GM12878 (cell line): ENCODE measurements at regions not wholly inside any gene's neighbourhood (a gene's known extent, or its start where the extent isn't known, plus 50 kb on each side); places are given as distances from the start of the nearest gene placed in this dataset.

Experiments used
- ATAC-seq: fragments of 200-7000 bp; cut with Tn5 transposase; 3 replicates; pipeline ENCODE4 v1.9.1; 2020; ENCODE audit warnings: mild to moderate bottlenecking, moderate library complexity
- BruUV-seq: library from RNA; stranded (reverse); fragments of 400-500 nt; replicated peaks from 2 replicates; lab custom pipeline; 2021; lab: Mats Ljungman, UMichigan
- CTCF ChIA-PET: fragments of 300-600 bp; sonication (Branson Sonifier 250); formaldehyde crosslinking; extraction: SDS; loops from one replicate; lab custom pipeline; 2021; ENCODE audit warnings: inconsistent platforms; lab: Yijun Ruan, JAX
- POLR2A ChIA-PET: fragments of 350-600 bp; formaldehyde crosslinking; extraction: SDS; loops from one replicate; lab custom pipeline; 2021; ENCODE audit warnings: inconsistent platforms; lab: Charles Lee
- RAD21 ChIA-PET: fragments of 300-600 bp; sonication (Branson Sonifier 250); formaldehyde crosslinking; loops from one replicate; lab custom pipeline; 2023; ENCODE audit warnings: antibody characterized with exemption; ENCODE audit not compliant: unreplicated experiment; lab: Charles Lee
- SMC1A ChIA-PET: fragments of 300-600 bp; sonication (Branson Sonifier 250); formaldehyde crosslinking; loops from one replicate; lab custom pipeline; 2023; ENCODE audit not compliant: unreplicated experiment, uncharacterized antibody; lab: Charles Lee
- DNase-seq: peaks from one replicate; pipeline ENCODE4 v3.0.0-alpha.2; 2011; ENCODE audit warnings: low read depth, low spot score
- FAIRE-seq: peaks from 3 replicates; lab custom pipeline; 2011; peaks lifted over from hg19 to GRCh38; lab: Jason Lieb, UNC
- H2AFZ ChIP-seq: 2 replicates; pipeline ENCODE4 v1.6.0; 2011; ENCODE audit warnings: low read depth, low read length, control low read depth; ENCODE audit not compliant: control insufficient read depth
- H3K27ac ChIP-seq: 2 replicates; pipeline ENCODE4 v1.5.1; 2011; ENCODE audit warnings: control low read depth; ENCODE audit not compliant: control insufficient read depth, insufficient read depth
- H3K27me3 ChIP-seq, 2 experiments: replicated peaks in 1 of 2; 2 replicates each; pipeline versions ENCODE4 v1.6.0 to v1.6.1; 2011; ENCODE audit warnings: low read length in 1 of 2; ENCODE audit not compliant: control insufficient read depth in 2 of 2, insufficient read depth in 2 of 2
- H3K36me3 ChIP-seq, 2 experiments: 2 replicates each; pipeline ENCODE4 v1.5.1; 2011; ENCODE audit warnings: low read length in 1 of 2; ENCODE audit not compliant: control insufficient read depth in 2 of 2, insufficient read depth in 2 of 2
- H3K4me1 ChIP-seq: 2 replicates; pipeline ENCODE4 v1.6.1; 2011; ENCODE audit warnings: mild to moderate bottlenecking, low read length, moderate library complexity, mixed read lengths; ENCODE audit not compliant: control insufficient read depth, insufficient read depth
- H3K4me2 ChIP-seq: 2 replicates; pipeline ENCODE4 v1.6.0; 2011; ENCODE audit warnings: control low read depth; ENCODE audit not compliant: control insufficient read depth, insufficient read depth
- H3K4me3 ChIP-seq: fragments of 200-600 bp; sonication (generic); 2 replicates; pipeline ENCODE4 v1.5.1; 2016
- H3K79me2 ChIP-seq: 2 replicates; pipeline ENCODE4 v1.6.0; 2011; ENCODE audit warnings: low read length; ENCODE audit not compliant: control insufficient read depth, insufficient read depth
- H3K9ac ChIP-seq: 2 replicates; pipeline ENCODE4 v1.8.0; 2011; ENCODE audit warnings: low read length, control low read depth, mixed read lengths; ENCODE audit not compliant: control insufficient read depth, insufficient read depth
- H3K9me3 ChIP-seq: replicated peaks from 3 replicates; pipeline ENCODE4 v1.5.1; 2011; ENCODE audit warnings: mild to moderate bottlenecking, low read length; ENCODE audit not compliant: control insufficient read depth, insufficient read depth
- H4K20me1 ChIP-seq: 2 replicates; pipeline ENCODE4 v1.6.0; 2011; ENCODE audit not compliant: control insufficient read depth, insufficient read depth
- BHLHE40 ChIP-seq, 2 experiments: fragments of 450-650 bp in 1 of 2; IDR thresholded peaks; 2 replicates each; pipeline ENCODE4 v1.6.1; 2011 to 2017; ENCODE audit warnings: low read depth in 2 of 2, borderline replicate concordance in 1 of 2, improper control_type of control experiment in 1 of 2, low read length in 1 of 2, mild to moderate bottlenecking in 1 of 2
- CBFB ChIP-seq: IDR thresholded peaks from 2 replicates; pipeline ENCODE4 v1.6.1; 2016; ENCODE audit warnings: antibody characterized with exemption, low read depth
- NFYA ChIP-seq: IDR thresholded peaks from 2 replicates; pipeline ENCODE4 v1.6.1; 2011; ENCODE audit warnings: low read depth, mild to moderate bottlenecking, low read length, improper control_type of control experiment, borderline replicate concordance
- NR2C2 ChIP-seq: IDR thresholded peaks from 2 replicates; pipeline ENCODE4 v1.6.1; 2011; ENCODE audit warnings: borderline replicate concordance, low read depth; ENCODE audit not compliant: control insufficient read depth, insufficient read length
- POLR2AphosphoS2 ChIP-seq: IDR thresholded peaks from 2 replicates; pipeline ENCODE4 v1.6.1; 2011; ENCODE audit warnings: low read depth, mild to moderate bottlenecking, low read length, improper control_type of control experiment, moderate library complexity
- RUNX3 ChIP-seq: IDR thresholded peaks from 2 replicates; pipeline ENCODE4 v1.6.1; 2012; ENCODE audit warnings: low read length, inconsistent platforms
- SMAD5 ChIP-seq: IDR thresholded peaks from 2 replicates; pipeline ENCODE4 v1.6.1; 2016; ENCODE audit warnings: antibody characterized with exemption, low read depth
- SMARCA5 ChIP-seq: fragments of 450-650 bp; IDR thresholded peaks from 2 replicates; pipeline ENCODE4 v1.6.1; 2017; ENCODE audit warnings: mild to moderate bottlenecking
- WGBS: methylation state at CpG from one replicate; pipeline ENCODE4 v1.1.6; 2016; ENCODE audit warnings: low lambda C conversion rate; ENCODE audit not compliant: insufficient replicate concordance, insufficient coverage; ENCODE audit errors: missing lambda C conversion rate; 5-methylcytosine and 5-hydroxymethylcytosine counted together
- in situ Hi-C: fragments of 300-500 bp; cut with MboI; formaldehyde crosslinking; loops from 9 replicates; pipeline ENCODE4 v1.14.3; 2018; ENCODE audit warnings: mixed read lengths
- intact Hi-C: fragments of 100-400 bp; cut with micrococcal nuclease; formaldehyde crosslinking; loops from one replicate; pipeline ENCODE4 v1.14.2; 2022; ENCODE audit not compliant: unreplicated experiment
- TF ChIP-seq, protein P1 (sequence below): IDR thresholded peaks from 2 replicates; pipeline ENCODE4 v1.6.1; 2011; ENCODE audit warnings: mild to moderate bottlenecking, low read depth, low read length, moderate library complexity; ENCODE audit not compliant: insufficient replicate concordance
- TF ChIP-seq, protein P2 (sequence below): IDR thresholded peaks from 2 replicates; pipeline ENCODE4 v1.6.1; 2011; ENCODE audit warnings: borderline replicate concordance, low read depth, mild to moderate bottlenecking, moderate library complexity, mixed read lengths, low read length; ENCODE audit not compliant: insufficient read depth; ENCODE audit errors: extremely low read length
- TF ChIP-seq, protein P3 (sequence below): IDR thresholded peaks from 2 replicates; pipeline ENCODE4 v1.6.1; 2011; ENCODE audit warnings: borderline replicate concordance, low read depth, mild to moderate bottlenecking, moderate library complexity, low read length; ENCODE audit not compliant: insufficient read depth, poor library complexity, severe bottlenecking
- TF ChIP-seq, protein P4 (sequence below): fragments of 450-650 bp; IDR thresholded peaks from 2 replicates; pipeline ENCODE4 v1.6.1; 2016; ENCODE audit warnings: mild to moderate bottlenecking
- TF ChIP-seq, protein P5 (sequence below): fragments of 450-650 bp; IDR thresholded peaks from 2 replicates; pipeline ENCODE4 v1.6.1; 2017; ENCODE audit warnings: borderline replicate concordance

DNA sequence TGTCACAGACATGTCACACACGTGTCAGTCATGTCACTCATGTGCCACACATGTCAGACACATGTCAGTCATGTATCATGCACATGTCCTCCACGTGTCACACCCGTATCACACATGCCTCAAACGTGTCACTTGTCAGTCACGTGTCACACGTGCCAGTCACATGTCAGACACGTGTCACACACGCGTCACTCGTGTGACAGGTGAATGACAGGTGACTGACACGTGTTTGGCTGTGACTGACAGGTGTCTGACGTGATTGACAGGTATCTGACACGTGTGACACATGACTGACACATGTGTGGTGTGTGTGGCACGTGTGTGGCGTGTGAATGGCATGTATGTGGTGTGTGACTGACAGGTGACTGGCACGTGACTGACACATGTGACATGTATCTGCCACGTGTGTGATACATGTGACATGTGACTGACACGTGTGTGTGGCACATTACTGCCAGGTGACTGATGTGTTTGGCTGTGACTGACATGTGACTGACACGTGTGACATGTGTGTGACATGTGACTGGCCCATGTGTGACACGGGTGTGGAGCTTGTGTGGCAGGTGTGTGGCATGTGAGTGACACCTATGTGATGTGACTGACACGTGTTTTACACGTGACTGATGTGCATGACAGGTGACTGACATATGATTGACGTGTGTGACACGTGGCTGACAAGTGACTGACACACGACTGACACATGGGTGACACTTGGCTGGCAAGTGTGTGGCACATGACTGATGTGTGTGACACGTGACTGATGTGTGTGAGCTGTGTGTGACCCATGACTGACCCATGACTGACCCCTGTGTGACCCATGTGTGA, 90.7 kb upstream of the GPC3 start:
- no peaks in the 10 kb centered on the region for H3K36me3 ChIP-seq
- TF ChIP-seq, protein P1, sequence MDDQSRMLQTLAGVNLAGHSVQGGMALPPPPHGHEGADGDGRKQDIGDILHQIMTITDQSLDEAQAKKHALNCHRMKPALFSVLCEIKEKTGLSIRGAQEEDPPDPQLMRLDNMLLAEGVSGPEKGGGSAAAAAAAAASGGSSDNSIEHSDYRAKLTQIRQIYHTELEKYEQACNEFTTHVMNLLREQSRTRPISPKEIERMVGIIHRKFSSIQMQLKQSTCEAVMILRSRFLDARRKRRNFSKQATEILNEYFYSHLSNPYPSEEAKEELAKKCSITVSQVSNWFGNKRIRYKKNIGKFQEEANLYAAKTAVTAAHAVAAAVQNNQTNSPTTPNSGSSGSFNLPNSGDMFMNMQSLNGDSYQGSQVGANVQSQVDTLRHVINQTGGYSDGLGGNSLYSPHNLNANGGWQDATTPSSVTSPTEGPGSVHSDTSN: peak; percentile 53
- TF ChIP-seq NR2C2: peak; percentile 16
- TF ChIP-seq CBFB: no peak
- TF ChIP-seq, protein P2, sequence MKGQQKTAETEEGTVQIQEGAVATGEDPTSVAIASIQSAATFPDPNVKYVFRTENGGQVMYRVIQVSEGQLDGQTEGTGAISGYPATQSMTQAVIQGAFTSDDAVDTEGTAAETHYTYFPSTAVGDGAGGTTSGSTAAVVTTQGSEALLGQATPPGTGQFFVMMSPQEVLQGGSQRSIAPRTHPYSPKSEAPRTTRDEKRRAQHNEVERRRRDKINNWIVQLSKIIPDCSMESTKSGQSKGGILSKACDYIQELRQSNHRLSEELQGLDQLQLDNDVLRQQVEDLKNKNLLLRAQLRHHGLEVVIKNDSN: peak; percentile 21
- TF ChIP-seq SMARCA5: no peak
- no peak for TF ChIP-seq SMAD5
- TF ChIP-seq RUNX3: no peak
- TF ChIP-seq, protein P3, sequence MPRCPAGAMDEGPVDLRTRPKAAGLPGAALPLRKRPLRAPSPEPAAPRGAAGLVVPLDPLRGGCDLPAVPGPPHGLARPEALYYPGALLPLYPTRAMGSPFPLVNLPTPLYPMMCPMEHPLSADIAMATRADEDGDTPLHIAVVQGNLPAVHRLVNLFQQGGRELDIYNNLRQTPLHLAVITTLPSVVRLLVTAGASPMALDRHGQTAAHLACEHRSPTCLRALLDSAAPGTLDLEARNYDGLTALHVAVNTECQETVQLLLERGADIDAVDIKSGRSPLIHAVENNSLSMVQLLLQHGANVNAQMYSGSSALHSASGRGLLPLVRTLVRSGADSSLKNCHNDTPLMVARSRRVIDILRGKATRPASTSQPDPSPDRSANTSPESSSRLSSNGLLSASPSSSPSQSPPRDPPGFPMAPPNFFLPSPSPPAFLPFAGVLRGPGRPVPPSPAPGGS: peak; percentile 59
- TF ChIP-seq POLR2AphosphoS2: no peak
- TF ChIP-seq, protein P4, sequence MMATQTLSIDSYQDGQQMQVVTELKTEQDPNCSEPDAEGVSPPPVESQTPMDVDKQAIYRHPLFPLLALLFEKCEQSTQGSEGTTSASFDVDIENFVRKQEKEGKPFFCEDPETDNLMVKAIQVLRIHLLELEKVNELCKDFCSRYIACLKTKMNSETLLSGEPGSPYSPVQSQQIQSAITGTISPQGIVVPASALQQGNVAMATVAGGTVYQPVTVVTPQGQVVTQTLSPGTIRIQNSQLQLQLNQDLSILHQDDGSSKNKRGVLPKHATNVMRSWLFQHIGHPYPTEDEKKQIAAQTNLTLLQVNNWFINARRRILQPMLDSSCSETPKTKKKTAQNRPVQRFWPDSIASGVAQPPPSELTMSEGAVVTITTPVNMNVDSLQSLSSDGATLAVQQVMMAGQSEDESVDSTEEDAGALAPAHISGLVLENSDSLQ: peak; percentile 79
- TF ChIP-seq, protein P5, sequence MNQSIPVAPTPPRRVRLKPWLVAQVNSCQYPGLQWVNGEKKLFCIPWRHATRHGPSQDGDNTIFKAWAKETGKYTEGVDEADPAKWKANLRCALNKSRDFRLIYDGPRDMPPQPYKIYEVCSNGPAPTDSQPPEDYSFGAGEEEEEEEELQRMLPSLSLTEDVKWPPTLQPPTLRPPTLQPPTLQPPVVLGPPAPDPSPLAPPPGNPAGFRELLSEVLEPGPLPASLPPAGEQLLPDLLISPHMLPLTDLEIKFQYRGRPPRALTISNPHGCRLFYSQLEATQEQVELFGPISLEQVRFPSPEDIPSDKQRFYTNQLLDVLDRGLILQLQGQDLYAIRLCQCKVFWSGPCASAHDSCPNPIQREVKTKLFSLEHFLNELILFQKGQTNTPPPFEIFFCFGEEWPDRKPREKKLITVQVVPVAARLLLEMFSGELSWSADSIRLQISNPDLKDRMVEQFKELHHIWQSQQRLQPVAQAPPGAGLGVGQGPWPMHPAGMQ: no peak
- no peak for TF ChIP-seq NFYA
- TF ChIP-seq BHLHE40 (IDR thresholded peaks at IDR 0.05; ENCODE audit: borderline replicate concordance in 1 of 2, low read depth in 2 of 2, low read length in 1 of 2): peak in 1 of 2 experiments; percentile 54; a peak in 2 of 4 replicates
- H2AFZ ChIP-seq: no peak overlapping the region
- intact Hi-C loops: no loop called here
- BruUV-seq: no TSS peak
- ChIA-PET SMC1A (no interaction called here), CTCF (no interaction called here), RAD21 (no interaction called here), POLR2A (no interaction called here)
- H4K20me1 ChIP-seq: no peaks in the 10 kb centered on the region
- no peaks in the 10 kb centered on the region for H3K79me2 ChIP-seq
- no peak overlapping the region for H3K27ac ChIP-seq
- no peaks in the 10 kb centered on the region for H3K4me1 ChIP-seq
- no peak overlapping the region for H3K4me2 ChIP-seq
- peak; percentile 62 for FAIRE-seq
- DNase-seq: no peak
- H3K4me3 ChIP-seq: no peak overlapping the region
- H3K9ac ChIP-seq: no peak overlapping the region
- 13% methylated on average over 26 of the region's 26 CpGs for WGBS
- ATAC-seq: no peak
- H3K9me3 ChIP-seq: no peaks in the 10 kb centered on the region; the same call in 2 of the 3 replicates
- H3K27me3 ChIP-seq: no peaks in the 10 kb centered on the region
- in situ Hi-C loops: no loop called here
